ENCODE measurements at regions not wholly inside any gene's neighbourhood (a gene's known extent, or its start where the extent isn't known, plus 50 kb on each side); places are given as distances from the start of the nearest gene placed in this dataset.

DNA sequence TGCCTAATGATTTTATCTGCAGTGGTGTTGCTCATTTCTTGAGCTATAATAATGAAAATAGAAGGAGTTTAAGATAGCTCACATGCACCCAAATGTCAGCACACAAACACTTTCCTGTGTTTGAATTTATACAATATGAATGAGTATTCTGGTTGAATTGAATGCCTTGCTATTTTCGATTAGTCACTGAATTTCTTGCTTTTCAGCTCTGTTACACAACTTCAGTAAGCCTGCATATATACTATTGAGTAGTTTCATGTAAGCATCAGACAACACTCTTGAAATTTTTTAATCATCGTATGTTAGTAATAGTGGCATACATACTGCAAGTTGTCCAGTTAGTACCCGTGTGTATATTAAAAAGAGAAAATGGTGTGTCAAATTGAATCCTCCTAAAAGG lies 281.5 kb upstream of the GRIA1 start:
- Histone ChIP-seq H3K9ac (ENCODE audit: control insufficient read depth, insufficient read depth, low read length) (no peak overlapping the region), H3K4me3 (no peak overlapping the region), H2AFZ (ENCODE audit: control insufficient read depth, low read depth, low read length) (no peak overlapping the region), H3K36me3 (ENCODE audit: control insufficient read depth in 2 of 2, insufficient read depth in 2 of 2, low read length in 1 of 2) (no peaks in the 10 kb centered on the region), H3K9me3 (replicated peaks; ENCODE audit: control insufficient read depth, insufficient read depth, low read length) (no peaks in the 10 kb centered on the region), H3K4me1 (ENCODE audit: control insufficient read depth, insufficient read depth, low read length) (no peaks in the 10 kb centered on the region), H3K27ac (ENCODE audit: control insufficient read depth, insufficient read depth) (no peak overlapping the region), H3K79me2 (ENCODE audit: control insufficient read depth, insufficient read depth, low read length) (no peaks in the 10 kb centered on the region), H3K4me2 (ENCODE audit: control insufficient read depth, insufficient read depth) (no peak overlapping the region), H3K27me3 (replicated peaks in 1 of 2; ENCODE audit: control insufficient read depth in 2 of 2, insufficient read depth in 2 of 2, low read length in 1 of 2) (no peaks in the 10 kb centered on the region), H4K20me1 (ENCODE audit: control insufficient read depth, insufficient read depth) (no peaks in the 10 kb centered on the region)
- DNase-seq (ENCODE audit: low read depth, low spot score) (no peak), ATAC-seq (no peak), FAIRE-seq (no peak)
- SMC1A ChIA-PET (ENCODE audit: uncharacterized antibody, unreplicated experiment): interaction anchor here (0.7 to 2.3 kb wide), 5 partner anchors 8 to 38 kb away, joined by 3 to 7 read pairs (median 3); no protein-coding TSS in a partner anchor
- in situ Hi-C loops (cut with MboI): no loop called here
- TF ChIP-seq KAT2A (conservative IDR thresholded peaks at IDR 0.05; ENCODE audit: control insufficient read depth, low read depth, low read length) (no peak), NR2C2 (IDR thresholded peaks at IDR 0.05; ENCODE audit: borderline replicate concordance, control insufficient read depth, insufficient read length, low read depth) (no peak), SIX5 (IDR thresholded peaks at IDR 0.05; ENCODE audit: low read depth, low read length, severe bottlenecking) (no peak), YY1 (IDR thresholded peaks at IDR 0.05; ENCODE audit: low read depth, low read length) (no peak), CHD2 (IDR thresholded peaks at IDR 0.05; ENCODE audit: borderline replicate concordance, low read depth, low read length) (no peak), ZBED1 (IDR thresholded peaks at IDR 0.05; ENCODE audit: borderline replicate concordance) (no peak), STAT3 (IDR thresholded peaks at IDR 0.05; ENCODE audit: low read depth, low read length) (no peak), CHD4 (IDR thresholded peaks at IDR 0.05) (no peak), POLR2A (IDR thresholded peaks at IDR 0.05; ENCODE audit: low read depth, low read length) (no peak)
- TF ChIP-seq, protein P1, sequence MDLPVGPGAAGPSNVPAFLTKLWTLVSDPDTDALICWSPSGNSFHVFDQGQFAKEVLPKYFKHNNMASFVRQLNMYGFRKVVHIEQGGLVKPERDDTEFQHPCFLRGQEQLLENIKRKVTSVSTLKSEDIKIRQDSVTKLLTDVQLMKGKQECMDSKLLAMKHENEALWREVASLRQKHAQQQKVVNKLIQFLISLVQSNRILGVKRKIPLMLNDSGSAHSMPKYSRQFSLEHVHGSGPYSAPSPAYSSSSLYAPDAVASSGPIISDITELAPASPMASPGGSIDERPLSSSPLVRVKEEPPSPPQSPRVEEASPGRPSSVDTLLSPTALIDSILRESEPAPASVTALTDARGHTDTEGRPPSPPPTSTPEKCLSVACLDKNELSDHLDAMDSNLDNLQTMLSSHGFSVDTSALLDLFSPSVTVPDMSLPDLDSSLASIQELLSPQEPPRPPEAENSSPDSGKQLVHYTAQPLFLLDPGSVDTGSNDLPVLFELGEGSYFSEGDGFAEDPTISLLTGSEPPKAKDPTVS (IDR thresholded peaks at IDR 0.05; ENCODE audit: low read depth, low read length): no peak
- TF ChIP-seq, protein P2, sequence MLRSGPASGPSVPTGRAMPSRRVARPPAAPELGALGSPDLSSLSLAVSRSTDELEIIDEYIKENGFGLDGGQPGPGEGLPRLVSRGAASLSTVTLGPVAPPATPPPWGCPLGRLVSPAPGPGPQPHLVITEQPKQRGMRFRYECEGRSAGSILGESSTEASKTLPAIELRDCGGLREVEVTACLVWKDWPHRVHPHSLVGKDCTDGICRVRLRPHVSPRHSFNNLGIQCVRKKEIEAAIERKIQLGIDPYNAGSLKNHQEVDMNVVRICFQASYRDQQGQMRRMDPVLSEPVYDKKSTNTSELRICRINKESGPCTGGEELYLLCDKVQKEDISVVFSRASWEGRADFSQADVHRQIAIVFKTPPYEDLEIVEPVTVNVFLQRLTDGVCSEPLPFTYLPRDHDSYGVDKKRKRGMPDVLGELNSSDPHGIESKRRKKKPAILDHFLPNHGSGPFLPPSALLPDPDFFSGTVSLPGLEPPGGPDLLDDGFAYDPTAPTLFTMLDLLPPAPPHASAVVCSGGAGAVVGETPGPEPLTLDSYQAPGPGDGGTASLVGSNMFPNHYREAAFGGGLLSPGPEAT (IDR thresholded peaks at IDR 0.05; ENCODE audit: low read depth): no peak
- intact Hi-C loops (cut with micrococcal nuclease; ENCODE audit: unreplicated experiment): no loop called here
- POLR2A ChIA-PET: no interaction called here
- no TSS peak for BruUV-seq (replicated peaks)
- CTCF ChIA-PET: interaction anchor here (1.3 kb wide), 1 partner anchor 61 kb away, joined by 3 read pairs; no protein-coding TSS in a partner anchor
- WGBS (ENCODE audit: insufficient coverage, insufficient replicate concordance, low lambda C conversion rate, missing lambda C conversion rate): 26% methylated on average over 3 of the region's 3 CpGs
- RAD21 ChIA-PET (ENCODE audit: unreplicated experiment): no interaction called here
